ENCODE measurements at regions not wholly inside any gene's neighbourhood (a gene's known extent, or its start where the extent isn't known, plus 50 kb on each side); places are given as distances from the start of the nearest gene placed in this dataset.

DNA sequence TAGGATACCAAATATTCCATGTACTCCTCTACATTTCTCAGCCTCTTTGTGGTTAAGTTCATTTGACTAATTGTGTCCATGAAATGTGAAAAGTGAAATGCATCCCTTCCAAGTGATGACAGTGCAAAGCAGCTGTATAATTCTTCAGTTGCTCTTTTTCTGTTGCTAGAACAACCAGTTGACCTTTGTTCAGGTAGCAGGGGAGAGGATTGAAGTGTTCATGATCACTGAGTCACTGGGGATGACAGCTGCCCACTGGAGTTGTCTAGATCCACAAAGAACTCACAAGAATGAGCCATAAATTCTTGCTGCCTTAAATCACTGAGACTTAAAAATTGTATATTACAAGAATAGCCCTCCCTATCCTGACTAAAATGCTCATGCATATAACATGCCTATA is 254.6 kb downstream of the EPHA7 start:
- TF ChIP-seq, protein P1, sequence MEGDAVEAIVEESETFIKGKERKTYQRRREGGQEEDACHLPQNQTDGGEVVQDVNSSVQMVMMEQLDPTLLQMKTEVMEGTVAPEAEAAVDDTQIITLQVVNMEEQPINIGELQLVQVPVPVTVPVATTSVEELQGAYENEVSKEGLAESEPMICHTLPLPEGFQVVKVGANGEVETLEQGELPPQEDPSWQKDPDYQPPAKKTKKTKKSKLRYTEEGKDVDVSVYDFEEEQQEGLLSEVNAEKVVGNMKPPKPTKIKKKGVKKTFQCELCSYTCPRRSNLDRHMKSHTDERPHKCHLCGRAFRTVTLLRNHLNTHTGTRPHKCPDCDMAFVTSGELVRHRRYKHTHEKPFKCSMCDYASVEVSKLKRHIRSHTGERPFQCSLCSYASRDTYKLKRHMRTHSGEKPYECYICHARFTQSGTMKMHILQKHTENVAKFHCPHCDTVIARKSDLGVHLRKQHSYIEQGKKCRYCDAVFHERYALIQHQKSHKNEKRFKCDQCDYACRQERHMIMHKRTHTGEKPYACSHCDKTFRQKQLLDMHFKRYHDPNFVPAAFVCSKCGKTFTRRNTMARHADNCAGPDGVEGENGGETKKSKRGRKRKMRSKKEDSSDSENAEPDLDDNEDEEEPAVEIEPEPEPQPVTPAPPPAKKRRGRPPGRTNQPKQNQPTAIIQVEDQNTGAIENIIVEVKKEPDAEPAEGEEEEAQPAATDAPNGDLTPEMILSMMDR (IDR thresholded peaks at IDR 0.05; ENCODE audit: low read depth, low read length) = no peak

DNA sequence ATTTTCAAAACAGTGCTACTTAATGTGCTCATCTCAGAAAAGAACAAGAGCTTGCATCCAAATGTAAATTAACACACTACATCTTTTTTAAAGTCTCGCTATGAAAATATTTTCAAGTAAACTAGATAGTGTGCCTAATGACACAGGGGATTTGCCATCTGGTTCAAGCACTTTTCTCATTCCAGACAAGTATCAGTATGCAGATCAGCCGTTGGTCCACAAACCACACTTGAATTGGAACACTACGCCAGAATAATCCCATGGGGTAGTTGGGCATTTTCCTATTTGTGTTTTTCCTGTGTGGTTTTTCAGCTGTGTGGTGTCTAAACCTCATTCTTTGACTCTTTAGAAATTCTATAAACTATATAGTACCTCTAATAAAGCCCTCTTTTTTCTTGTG is 256.2 kb downstream of the EPHA7 start:
- in situ Hi-C loops (cut with HindIII; ENCODE audit: low sequenced_read_pairs) = no loop called here
- no peak for DNase-seq (ENCODE audit: low read depth, low spot score)
- no peak overlapping the region for H3K4me3 ChIP-seq (ENCODE audit: low read depth, low read length)
- TF ChIP-seq, protein P1 (IDR thresholded peaks at IDR 0.05; ENCODE audit: low read depth, low read length) = no peak

More for the DNA sequence above, 254.6 kb downstream of the EPHA7 start:
- in situ Hi-C loops (cut with HindIII; ENCODE audit: low sequenced_read_pairs) = no loop called here
- H3K4me3 ChIP-seq (ENCODE audit: low read depth, low read length) = no peak overlapping the region
- DNase-seq (ENCODE audit: low read depth, low spot score) = peak; percentile 5

DNA sequence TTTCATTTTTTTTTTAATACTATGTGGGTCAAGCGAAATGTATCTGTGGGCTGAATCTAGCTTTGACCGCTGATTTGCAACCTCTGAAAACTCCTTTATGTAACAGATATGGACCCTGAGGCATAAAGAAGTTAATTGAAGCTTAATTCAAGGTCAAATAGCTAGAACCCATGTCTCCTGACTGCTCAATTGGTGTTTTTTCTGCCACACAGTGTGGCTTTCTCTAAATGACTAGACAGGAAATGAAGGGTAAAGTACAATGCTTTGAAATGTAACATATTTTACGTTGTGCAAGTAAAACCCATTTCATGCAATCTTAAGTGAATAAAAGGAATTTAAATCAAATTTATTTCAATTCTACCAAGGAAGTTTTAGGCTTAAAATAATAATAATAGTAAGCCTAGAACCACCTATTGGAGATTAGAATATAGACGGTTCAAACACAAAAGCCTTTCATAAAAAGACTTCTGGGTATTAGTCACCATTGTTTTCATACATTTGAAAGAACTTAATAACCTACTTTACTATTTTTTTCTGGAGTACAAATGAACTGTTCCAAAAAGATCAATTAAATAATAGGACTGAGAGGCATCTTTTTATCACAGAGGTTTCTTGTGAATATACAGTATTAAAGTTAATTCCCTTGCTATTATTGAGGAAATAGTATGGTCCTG is 279.8 kb downstream of the EPHA7 start:
- DNase-seq (ENCODE audit: low read depth, low spot score) = no peak
- in situ Hi-C loops (cut with HindIII; ENCODE audit: low sequenced_read_pairs) = no loop called here
- no peak overlapping the region for H3K4me3 ChIP-seq (ENCODE audit: low read depth, low read length)
- TF ChIP-seq, protein P1 (IDR thresholded peaks at IDR 0.05; ENCODE audit: low read depth, low read length) = no peak

DNA sequence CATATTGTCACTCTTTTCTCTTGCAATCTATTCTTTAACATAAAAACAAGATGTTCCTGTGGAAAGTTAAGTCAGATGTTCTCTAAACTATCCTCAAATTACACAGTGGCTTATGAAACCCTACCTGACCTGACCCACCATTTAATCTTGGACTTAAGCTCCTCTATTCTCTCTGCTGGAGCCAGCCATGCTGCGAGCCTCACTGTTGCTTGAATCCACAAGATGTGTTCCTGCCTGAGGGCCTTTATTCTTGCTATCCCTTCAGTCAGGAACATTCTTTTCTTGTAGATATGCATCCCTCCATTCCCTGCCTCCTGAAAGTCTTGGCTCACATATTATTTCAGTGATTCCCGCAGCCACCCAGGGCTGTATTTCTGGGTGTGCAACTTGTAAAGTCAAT is 283.2 kb downstream of the EPHA7 start:
- TF ChIP-seq, protein P1 (IDR thresholded peaks at IDR 0.05; ENCODE audit: low read depth, low read length) = no peak
- in situ Hi-C loops (cut with HindIII; ENCODE audit: low sequenced_read_pairs) = no loop called here

DNA sequence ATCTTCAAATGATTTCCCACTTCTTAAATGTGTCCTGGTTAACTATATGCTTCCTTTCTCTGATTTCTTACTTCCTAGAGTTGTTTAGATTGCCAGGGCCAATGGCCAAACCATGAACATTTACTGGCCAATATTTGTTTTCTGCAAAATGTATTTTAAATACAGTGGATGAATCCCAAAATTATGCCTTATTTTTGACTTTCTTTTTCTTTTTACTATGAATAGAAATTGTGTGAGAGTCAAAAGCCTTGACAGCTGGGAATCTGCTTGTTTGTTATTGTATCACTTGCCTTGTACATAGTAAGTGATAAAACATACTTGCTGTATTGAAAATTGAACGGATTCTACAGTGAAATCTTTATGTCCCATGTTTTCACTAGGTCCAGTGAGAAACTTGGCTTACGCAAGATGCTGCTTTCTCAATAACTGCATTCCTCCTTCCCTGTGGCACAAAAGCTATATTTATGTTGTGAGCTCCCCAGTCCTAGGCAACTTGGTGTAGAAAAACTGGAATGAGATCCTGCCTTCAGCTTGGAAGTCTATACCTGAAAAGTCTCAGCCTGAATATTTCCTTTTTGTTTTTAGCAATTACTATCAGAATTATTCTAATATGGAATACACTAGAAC is 295.2 kb downstream of the EPHA7 start:
- TF ChIP-seq, protein P1 (IDR thresholded peaks at IDR 0.05; ENCODE audit: low read depth, low read length) = no peak
- DNase-seq (ENCODE audit: low read depth, low spot score) = no peak
- H3K4me3 ChIP-seq (ENCODE audit: low read depth, low read length) = no peak overlapping the region
- in situ Hi-C loops (cut with HindIII; ENCODE audit: low sequenced_read_pairs) = no loop called here

More for the DNA sequence above, 283.2 kb downstream of the EPHA7 start:
- H3K4me3 ChIP-seq (ENCODE audit: low read depth, low read length) = no peak overlapping the region
- DNase-seq (ENCODE audit: low read depth, low spot score) = no peak

DNA sequence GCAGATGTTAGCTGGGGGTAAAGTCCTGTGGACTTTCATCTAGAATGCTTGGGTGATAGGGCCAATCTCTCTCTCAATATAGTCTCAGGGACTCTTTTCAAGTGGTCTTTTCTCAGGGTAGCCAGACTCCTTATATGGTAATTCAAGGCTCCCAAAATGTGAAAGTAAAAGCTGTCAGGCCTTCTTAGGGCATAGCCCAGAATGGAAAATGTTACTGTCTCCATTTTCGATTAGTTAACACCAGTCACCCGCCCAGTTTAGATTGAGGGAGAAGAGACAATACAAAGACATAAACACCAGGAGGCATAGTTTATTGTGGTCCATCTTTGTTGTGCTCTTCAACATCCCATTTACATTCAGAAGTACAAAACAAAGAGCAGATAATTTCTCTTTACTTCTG is 295.8 kb downstream of the EPHA7 start:
- in situ Hi-C loops (cut with HindIII; ENCODE audit: low sequenced_read_pairs) = no loop called here
- DNase-seq (ENCODE audit: low read depth, low spot score) = no peak
- TF ChIP-seq, protein P1 (IDR thresholded peaks at IDR 0.05; ENCODE audit: low read depth, low read length) = no peak
- H3K4me3 ChIP-seq (ENCODE audit: low read depth, low read length) = no peak overlapping the region

Data from astrocyte of the spinal cord (primary cell).